Smooth muscle cell (in vitro differentiated cells): ENCODE measurements at regions not wholly inside any gene's neighbourhood (a gene's known extent, or its start where the extent isn't known, plus 50 kb on each side); places are given as distances from the start of the nearest gene placed in this dataset.
"Not testable (repeated sequence)": the region's sequence is repeated elsewhere in the genome, so short reads cannot be mapped to it uniquely, and the experiment has no call there.

Experiments
- DNase-seq: peaks from one replicate; lab custom pipeline; 2025; ENCODE audit not compliant: unreplicated experiment; lab: John Stamatoyannopoulos, UW
- H2AFZ ChIP-seq: fragments of 200-600 bp; sonication (generic); 2 replicates; pipeline ENCODE4 v1.6.0; 2016; ENCODE audit warnings: antibody characterized with exemption, low read depth, mild to moderate bottlenecking
- H3F3A ChIP-seq: fragments of 200-600 bp; sonication (generic); 2 replicates; pipeline ENCODE4 v1.6.0; 2017; ENCODE audit warnings: antibody characterized with exemption, low read depth
- H3K27ac ChIP-seq: fragments of 200-600 bp; sonication (generic); 2 replicates; pipeline ENCODE4 v1.5.1; 2016; ENCODE audit warnings: low read depth, mild to moderate bottlenecking
- H3K27me3 ChIP-seq: fragments of 200-600 bp; sonication (generic); 2 replicates; pipeline ENCODE4 v1.6.1; 2016; ENCODE audit warnings: low read depth, mild to moderate bottlenecking
- H3K36me3 ChIP-seq: fragments of 200-600 bp; sonication (generic); 2 replicates; pipeline ENCODE4 v1.5.1; 2016; ENCODE audit warnings: low read depth
- H3K4me1 ChIP-seq: fragments of 200-600 bp; sonication (generic); 2 replicates; pipeline ENCODE4 v1.5.1; 2016; ENCODE audit warnings: low read depth
- H3K4me2 ChIP-seq: fragments of 200-600 bp; sonication (generic); 2 replicates; pipeline ENCODE4 v1.6.0; 2016; ENCODE audit warnings: mild to moderate bottlenecking
- H3K4me3 ChIP-seq: fragments of 200-600 bp; sonication (generic); 2 replicates; pipeline ENCODE4 v1.5.1; 2016; ENCODE audit warnings: mild to moderate bottlenecking
- H3K79me2 ChIP-seq: fragments of 200-600 bp; sonication (generic); 2 replicates; pipeline ENCODE4 v1.6.0; 2016; ENCODE audit warnings: low read depth, mild to moderate bottlenecking
- H3K9ac ChIP-seq: fragments of 200-600 bp; sonication (generic); 2 replicates; pipeline ENCODE4 v1.6.0; 2016; ENCODE audit warnings: low read depth
- H3K9me3 ChIP-seq: fragments of 200-600 bp; sonication (generic); replicated peaks from 2 replicates; pipeline ENCODE4 v1.5.1; 2016; ENCODE audit warnings: low read depth
- H4K20me1 ChIP-seq: fragments of 200-600 bp; sonication (generic); 2 replicates; pipeline ENCODE4 v1.6.0; 2016; ENCODE audit warnings: low read depth
- WGBS: methylation state at CpG from one replicate; pipeline ENCODE4 v1.1.7; 2016; ENCODE audit warnings: low lambda C conversion rate; 5-methylcytosine and 5-hydroxymethylcytosine counted together
- TF ChIP-seq, protein P1 (sequence below): fragments of 200-600 bp; sonication (generic); IDR thresholded peaks from 2 replicates; pipeline ENCODE4 v1.5.1; 2017; ENCODE audit warnings: borderline replicate concordance, mild to moderate bottlenecking, antibody characterized with exemption; ENCODE audit not compliant: insufficient read depth, poor library complexity, severe bottlenecking

DNA sequence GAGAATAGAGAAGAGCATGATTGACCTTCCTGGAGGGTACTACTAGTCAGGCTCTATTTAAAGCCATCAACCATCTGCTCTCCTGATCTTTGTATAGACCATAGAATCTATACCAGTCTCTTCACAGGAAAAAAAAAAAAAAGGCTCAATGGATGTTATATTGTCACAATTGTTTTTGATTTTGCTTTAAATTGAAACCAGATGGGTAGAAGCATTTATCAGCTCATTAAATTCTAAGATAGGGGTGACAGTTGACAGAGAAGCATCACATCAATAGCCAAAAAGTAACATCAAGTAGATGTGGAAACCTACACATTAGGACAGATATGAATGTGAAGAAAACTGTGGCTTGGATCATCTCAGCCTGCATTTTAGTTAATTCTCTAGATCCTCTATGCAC is 558.9 kb upstream of the MBL2 start:
- H4K20me1 ChIP-seq = no peaks in the 10 kb centered on the region
- no peaks in the 10 kb centered on the region for H3K4me1 ChIP-seq
- no peak overlapping the region for H3K4me2 ChIP-seq
- TF ChIP-seq, protein P1, sequence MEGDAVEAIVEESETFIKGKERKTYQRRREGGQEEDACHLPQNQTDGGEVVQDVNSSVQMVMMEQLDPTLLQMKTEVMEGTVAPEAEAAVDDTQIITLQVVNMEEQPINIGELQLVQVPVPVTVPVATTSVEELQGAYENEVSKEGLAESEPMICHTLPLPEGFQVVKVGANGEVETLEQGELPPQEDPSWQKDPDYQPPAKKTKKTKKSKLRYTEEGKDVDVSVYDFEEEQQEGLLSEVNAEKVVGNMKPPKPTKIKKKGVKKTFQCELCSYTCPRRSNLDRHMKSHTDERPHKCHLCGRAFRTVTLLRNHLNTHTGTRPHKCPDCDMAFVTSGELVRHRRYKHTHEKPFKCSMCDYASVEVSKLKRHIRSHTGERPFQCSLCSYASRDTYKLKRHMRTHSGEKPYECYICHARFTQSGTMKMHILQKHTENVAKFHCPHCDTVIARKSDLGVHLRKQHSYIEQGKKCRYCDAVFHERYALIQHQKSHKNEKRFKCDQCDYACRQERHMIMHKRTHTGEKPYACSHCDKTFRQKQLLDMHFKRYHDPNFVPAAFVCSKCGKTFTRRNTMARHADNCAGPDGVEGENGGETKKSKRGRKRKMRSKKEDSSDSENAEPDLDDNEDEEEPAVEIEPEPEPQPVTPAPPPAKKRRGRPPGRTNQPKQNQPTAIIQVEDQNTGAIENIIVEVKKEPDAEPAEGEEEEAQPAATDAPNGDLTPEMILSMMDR = no peak
- DNase-seq = no peak
- H3K27me3 ChIP-seq = no peaks in the 10 kb centered on the region
- H3K27ac ChIP-seq = no peak overlapping the region
- H3K9ac ChIP-seq = no peak overlapping the region
- no peaks in the 10 kb centered on the region for H3K36me3 ChIP-seq
- no peak overlapping the region for H3K4me3 ChIP-seq
- H3K9me3 ChIP-seq = peaks cover 13% of the 10 kb centered on the region
- no peaks in the 10 kb centered on the region for H3K79me2 ChIP-seq
- no peak overlapping the region for H2AFZ ChIP-seq
- H3F3A ChIP-seq = peaks cover 4% of the 10 kb centered on the region

DNA sequence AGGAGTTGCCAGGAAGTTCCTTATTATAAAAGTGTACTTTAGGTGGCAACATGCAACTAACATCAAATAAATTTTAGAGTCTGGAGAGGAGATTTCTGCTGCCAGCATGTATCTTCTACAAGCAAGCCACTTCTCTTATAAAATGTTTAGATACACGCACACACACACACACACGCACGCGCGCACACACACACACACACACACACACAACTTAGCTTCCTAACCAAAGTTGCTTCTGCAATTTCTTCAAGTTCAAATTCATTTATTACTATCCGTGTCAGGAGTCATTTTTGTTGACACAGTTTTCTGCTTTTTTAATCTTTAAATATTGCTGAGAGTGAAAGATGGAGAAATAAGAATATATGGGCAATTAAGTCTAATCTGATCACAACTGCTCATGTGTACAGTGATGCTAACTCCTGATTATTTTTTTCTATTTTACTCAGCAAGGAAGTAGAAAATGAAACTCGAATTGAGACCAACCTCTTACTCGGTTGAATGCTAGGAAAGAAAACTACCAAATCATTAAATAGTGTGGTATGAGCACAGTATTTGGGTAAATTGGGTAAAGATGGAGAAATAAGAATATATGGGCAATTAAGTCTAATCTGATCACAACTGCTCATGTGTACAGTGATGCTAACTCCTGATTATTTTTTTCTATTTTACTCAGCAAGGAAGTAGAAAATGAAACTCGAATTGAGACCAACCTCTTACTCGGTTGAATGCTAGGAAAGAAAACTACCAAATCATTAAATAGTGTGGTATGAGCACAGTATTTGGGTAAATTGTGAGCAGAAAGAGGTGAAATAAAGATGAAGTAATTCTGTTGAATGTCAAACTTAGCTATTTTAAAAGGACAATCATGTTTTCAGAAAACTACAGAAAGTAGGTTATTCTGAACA is 554.1 kb upstream of the MBL2 start:
- H3K36me3 ChIP-seq, H3K9me3 ChIP-seq, H4K20me1 ChIP-seq, H3K4me1 ChIP-seq, H3K79me2 ChIP-seq, DNase-seq, H3F3A ChIP-seq, H3K27ac ChIP-seq, H3K27me3 ChIP-seq, H3K4me3 ChIP-seq, H3K4me2 ChIP-seq, H3K9ac ChIP-seq: not testable (repeated sequence)
- 80% methylated on average over 10 of the region's 10 CpGs for WGBS
- H2AFZ ChIP-seq = peak overlapping the region; percentile 26

DNA sequence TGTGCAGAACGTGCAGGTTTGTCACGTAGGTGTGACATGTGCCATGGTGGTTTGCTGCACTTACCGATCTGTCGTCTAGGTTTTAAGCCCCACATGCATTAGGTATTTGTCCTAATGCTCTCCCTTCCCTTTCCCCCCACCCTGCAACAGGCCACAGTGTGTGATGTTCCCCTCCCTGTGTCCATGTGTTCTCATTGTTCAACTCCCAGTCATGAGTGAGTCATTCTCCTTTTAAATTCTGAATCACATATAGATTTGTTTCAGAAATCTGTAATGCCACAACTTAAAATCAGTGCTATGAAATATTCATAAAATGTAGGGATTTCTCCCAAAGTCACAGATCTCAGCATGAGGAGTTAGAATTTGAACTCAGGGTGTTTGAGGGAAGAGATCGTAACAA is 552.5 kb upstream of the MBL2 start:
- TF ChIP-seq, protein P1 = no peak
- no peak overlapping the region for H3K4me2 ChIP-seq
- no peaks in the 10 kb centered on the region for H4K20me1 ChIP-seq
- no peaks in the 10 kb centered on the region for H3K9me3 ChIP-seq
- no peaks in the 10 kb centered on the region for H3K79me2 ChIP-seq
- no peaks in the 10 kb centered on the region for H3K36me3 ChIP-seq
- no peaks in the 10 kb centered on the region for H3K4me1 ChIP-seq
- H3K4me3 ChIP-seq = no peak overlapping the region
- DNase-seq = no peak
- H3K27ac ChIP-seq = no peak overlapping the region
- 61% methylated on average over 5 of the region's 5 CpGs for WGBS
- H3K9ac ChIP-seq = no peak overlapping the region
- H3K27me3 ChIP-seq = no peaks in the 10 kb centered on the region
- H2AFZ ChIP-seq = no peak overlapping the region
- peaks cover 4% of the 10 kb centered on the region for H3F3A ChIP-seq

DNA sequence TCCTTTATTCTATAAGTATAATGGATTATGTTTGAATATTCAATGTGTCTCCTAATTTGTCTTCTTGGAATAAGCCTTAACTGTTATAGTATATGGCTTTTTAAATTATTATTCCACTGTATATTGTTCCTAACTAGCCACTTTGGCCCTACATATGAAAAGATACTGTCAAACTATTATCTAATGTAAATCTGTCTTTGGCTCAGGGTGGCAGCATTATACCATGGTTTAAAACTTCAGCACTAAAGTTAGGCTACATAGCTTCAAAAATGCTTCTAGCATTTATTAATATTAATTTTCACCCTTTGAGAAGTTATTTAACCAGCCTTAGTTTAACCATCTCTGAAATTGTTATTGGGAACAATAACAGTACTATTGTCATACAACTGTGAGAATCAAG is 543.1 kb upstream of the MBL2 start:
- H3K79me2 ChIP-seq = no peaks in the 10 kb centered on the region
- H3K27me3 ChIP-seq = no peaks in the 10 kb centered on the region
- H4K20me1 ChIP-seq = no peaks in the 10 kb centered on the region
- H2AFZ ChIP-seq = peak overlapping the region; percentile 20
- no peaks in the 10 kb centered on the region for H3K9me3 ChIP-seq
- TF ChIP-seq, protein P1 = no peak
- DNase-seq = no peak
- H3K27ac ChIP-seq = peak overlapping the region; percentile 39
- peaks cover 12% of the 10 kb centered on the region for H3K4me1 ChIP-seq
- H3K36me3 ChIP-seq = no peaks in the 10 kb centered on the region
- no peak overlapping the region for H3K4me3 ChIP-seq
- no peaks in the 10 kb centered on the region for H3F3A ChIP-seq
- H3K4me2 ChIP-seq = no peak overlapping the region
- H3K9ac ChIP-seq = no peak overlapping the region
